ENCODE measurements at regions not wholly inside any gene's neighbourhood (a gene's known extent, or its start where the extent isn't known, plus 50 kb on each side); places are given as distances from the start of the nearest gene placed in this dataset.

DNA sequence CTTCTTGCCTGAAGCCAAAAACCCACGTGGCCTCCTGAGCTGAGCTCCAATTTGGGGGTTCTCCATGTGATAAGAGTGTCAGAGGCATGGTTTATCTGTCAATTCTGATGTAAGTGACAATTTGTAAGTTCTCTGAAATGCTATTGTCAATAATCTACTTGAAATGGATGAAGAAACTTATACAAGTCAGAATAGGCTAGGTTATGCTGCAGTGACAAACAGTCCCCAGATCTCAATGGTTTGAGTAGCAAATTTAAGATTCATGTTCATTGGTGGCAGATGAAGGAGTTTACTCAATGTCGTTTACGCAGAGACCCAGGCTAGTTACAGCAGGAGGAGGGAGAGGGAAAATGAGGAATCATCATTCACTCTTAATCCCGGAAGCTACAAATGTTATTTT, 352.4 kb downstream of the KIF16B start:
- no peak for DNase-seq (ENCODE audit: low spot score)

DNA sequence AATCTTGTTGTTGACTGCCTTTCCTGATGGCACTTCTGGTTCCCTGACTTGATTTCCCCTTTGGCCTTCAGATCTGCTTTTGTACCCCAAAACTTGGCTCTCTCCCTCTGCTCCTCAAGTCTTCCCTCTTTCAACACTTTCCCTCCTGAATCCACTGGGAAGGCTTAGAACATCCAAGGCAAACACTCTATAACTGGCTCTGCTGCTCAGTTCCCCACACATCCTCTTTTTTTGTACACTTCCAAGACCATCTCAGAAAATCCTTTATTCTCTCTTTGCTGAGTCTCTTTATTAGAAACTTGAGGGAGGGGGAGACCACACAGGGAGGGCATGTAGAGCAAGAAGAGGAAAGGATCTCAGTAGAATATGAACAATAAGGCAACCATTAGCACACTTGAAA, 354.1 kb downstream of the KIF16B start:
- no peak for DNase-seq (ENCODE audit: low spot score)

DNA sequence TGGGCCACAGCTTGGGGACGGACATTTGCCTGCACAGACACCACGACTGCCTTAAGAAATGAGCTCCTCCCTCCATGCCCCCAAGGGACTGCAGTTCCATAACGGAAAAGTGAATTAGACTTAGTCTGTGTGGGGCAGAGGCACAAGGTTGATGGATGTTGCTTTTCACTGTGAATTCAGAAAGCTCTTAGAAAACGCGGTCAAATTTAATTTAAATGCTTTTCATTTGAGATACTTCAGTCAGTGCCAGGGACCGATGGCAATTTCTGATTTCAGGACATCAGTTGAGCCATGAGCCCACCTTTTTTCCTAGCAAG, 356.4 kb downstream of the KIF16B start:
- DNase-seq (ENCODE audit: low spot score) = no peak

DNA sequence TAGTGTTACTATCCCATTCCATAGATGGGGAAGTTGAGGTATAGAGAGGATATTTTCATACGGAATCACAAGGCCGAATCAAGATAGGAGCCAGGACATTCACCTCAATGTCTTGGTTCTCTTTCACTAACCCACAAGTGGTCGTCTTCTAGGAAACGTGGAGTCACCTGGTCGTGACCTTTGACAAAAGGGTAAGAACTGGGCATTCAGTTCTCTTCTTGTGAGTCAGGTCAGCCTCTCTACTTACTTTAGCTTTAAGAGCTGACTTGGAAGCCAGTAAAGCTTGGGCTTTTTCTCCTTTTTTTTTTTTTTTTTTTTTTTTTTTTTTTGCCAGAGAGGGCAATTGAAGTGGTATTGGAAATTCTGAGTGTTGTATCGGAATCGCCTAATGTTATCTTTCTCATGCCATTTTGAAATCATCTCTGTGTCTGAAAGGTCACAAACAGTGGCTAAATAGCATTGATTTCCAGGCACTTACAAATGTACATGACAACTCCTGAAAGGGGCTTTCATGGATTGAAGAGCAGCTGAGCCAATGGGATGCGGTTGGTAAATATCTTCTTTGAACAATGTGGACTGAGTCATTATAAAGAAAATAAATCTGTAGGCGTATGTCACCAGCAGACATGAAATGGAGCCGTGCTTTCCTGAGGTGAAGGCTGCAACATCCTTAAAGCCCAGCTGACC, 356.9 kb downstream of the KIF16B start:
- no peak for DNase-seq (ENCODE audit: low spot score)

DNA sequence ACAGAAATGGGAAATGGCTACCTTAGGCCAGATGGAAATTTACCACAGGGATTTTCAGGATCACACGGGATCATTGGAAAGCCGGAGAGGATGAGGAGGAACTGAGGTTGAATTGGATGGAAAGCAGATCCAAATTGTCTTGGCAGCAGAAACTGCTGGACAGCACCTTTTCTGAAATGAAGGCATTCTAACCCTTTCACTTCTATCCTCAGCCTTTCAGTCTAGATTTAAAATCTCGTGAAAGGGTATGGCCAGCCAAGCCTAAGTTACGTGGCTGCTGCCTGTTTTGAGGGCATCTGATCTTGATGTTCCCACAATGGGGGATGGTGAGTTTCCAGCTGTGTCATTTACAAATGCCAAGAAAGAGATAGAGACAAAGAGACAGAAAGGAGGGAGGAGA, 358.2 kb downstream of the KIF16B start:
- DNase-seq (ENCODE audit: low spot score) = no peak

DNA sequence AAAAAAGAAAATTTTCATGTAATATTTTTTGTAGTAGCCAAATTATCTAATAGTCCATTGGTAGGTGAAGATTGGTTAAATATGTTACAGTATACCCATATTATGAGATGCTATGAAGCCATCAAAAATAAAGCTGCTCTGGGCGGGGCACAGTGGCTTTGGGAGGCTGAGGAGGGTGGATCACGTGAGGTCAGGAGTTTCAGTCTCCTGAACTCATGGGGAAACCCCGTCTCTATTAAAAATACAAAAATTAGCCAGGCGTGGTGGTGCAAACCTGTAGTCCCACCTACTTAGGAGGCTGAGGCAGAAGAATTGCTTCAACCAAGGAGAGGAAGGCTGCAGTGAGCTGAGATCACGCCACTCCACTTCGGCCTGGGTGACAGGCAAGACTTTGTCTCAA, 360.5 kb downstream of the KIF16B start:
- peak; percentile 5 for DNase-seq (ENCODE audit: low spot score)

DNA sequence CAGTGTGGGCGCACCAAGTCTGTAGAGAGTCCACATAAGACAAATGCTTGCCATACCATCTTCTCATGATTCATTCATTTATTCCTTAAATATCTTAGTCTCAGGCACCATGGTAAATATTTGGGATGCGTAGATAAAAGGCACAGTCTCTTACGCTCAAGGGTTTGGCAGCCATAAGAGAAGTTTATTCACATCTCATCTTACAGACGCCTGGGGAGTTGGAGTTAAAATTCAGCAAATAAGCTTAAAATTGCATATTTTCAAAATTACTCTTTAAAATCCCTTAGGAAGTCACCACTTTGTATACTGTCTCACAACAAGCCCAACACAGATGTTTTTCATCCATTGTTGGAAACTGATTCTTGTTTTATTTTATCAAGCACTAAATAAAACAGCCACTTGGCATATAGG, 363.3 kb downstream of the KIF16B start:
- no peak for DNase-seq (ENCODE audit: low spot score)

DNA sequence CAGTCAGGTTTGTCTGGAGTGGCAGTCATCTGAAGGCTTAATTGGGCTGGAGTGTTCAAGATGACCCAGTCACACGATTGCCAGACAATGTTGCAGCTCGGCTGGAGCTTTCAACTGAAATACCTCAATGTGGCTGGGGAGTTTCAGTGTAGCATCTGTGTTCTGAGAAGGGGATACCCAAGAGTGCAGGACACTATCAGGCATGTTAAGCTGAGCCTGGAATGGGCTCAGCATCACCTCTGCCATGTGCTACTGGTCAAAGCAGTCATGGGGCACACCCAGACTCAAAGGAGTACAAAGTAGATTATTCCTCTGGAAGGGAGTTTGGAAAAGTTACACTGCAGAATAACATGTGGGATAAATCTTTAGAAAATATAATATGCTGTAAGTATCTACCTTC, 363.9 kb downstream of the KIF16B start:
- DNase-seq (ENCODE audit: low spot score) = no peak

DNA sequence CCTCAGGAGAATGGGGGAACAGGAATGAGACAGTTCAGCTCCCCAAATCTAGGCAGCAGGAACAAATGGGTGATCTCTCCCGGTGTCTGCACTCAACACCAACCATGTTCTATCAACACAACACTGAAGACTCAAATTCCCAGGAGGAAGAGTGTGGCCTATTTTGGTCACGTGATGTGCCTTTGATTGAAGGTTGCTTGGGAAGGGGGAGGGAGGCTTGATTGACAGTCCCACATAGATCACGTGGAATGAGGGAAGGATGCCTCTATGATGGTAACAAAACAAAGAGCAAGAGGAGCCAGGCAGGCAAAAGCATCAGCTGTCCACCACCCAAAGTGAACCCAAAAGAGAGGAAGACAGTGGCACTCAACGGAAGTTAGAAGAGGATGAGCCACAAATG, 364.8 kb downstream of the KIF16B start:
- no peak for DNase-seq (ENCODE audit: low spot score)

DNA sequence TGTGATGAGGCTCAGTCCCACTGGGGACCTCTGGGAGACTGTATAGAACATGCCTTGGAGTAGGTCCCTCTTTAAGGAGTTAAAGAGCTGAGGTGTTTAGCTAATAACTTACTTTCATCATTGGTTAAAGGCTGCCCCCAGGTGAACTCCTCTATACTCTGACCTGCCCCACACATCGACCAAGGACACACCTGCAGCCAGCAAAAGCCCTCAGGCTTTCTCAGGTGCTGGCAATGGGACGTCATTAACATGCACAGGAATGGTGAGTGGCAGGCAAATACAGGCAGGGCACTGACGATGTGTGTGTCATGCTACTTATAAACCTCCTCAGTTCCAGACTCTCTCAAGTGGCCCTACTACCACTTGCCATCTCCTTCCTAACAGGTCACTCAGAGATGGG, 366.4 kb downstream of the KIF16B start:
- DNase-seq (ENCODE audit: low spot score) = no peak

DNA sequence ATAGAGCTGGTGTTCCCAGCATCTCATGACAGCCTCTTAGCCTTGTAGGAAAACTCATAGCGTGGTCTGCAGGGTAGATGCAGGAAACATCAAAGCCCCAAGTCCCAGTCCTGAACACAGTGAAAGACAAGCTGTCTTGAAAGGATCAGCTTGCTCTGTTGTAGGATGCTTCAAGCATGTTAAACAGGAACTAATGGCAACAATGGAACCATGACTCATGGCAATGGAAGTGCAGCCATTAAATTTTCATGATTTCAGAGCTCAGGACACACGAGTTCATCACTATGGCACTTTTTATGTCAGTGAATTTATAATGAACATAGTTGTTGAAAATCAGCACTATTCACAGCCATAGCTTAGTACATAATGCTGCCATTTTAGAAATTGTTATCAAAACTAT, 367.7 kb downstream of the KIF16B start:
- DNase-seq (ENCODE audit: low spot score) = no peak

DNA sequence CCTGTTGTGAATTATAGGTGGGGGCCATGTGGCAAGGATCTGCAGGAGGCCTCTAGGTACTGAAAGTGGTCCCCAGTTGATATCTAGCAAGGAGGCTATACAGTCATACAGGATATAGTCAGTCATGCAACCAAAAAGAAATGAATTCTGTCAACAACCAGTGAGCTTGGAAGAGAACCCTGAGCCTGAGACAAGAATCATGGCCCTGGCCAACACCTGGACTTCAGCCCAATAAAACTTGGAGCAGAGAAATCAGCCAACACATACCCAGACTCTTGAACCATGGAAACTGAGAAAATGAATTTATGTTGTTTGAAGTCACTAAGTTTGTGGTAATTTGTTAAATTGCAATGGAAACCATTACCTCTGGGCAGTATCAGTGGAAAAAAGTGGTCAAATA, 370.2 kb downstream of the KIF16B start:
- no peak for DNase-seq (ENCODE audit: low spot score)

DNA sequence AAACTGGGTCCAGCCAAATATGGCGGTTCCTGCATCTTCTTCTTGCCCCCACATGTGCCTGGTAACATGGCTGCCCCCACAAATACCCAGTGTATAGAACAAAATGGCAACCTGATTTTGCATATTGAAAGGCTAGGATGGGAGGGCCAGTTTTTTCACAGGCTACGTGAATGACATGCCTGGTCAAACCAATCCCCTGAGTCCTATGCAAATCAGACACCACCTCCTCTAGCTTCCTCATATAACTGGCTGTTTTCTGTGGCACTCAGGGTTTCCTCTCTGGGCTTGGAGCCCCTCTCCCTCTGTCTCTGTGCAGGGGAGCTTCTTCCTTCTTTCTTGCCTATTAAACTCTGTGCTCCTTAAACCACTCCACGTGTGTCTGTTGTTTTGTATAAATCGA, 372.1 kb downstream of the KIF16B start:
- no peak for DNase-seq (ENCODE audit: low spot score)

DNA sequence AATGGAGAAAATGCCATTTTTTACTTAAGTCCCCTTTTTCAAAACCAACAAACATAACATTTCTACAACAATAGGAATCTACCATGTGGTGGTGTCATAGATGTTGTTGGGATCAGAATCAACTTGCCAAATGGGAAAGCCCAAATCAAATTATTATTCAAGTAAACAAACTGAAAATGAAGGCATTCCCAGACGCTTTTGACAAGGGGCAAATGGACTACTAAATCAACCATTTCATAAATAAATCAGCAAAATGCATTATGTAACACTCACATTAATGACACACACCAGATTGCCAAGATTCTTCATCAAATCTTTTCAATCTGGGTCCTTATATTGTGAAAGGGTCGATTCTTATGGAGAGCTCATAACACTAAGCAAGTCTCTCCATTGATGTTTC, 375.6 kb downstream of the KIF16B start:
- no peak for DNase-seq (ENCODE audit: low spot score)

DNA sequence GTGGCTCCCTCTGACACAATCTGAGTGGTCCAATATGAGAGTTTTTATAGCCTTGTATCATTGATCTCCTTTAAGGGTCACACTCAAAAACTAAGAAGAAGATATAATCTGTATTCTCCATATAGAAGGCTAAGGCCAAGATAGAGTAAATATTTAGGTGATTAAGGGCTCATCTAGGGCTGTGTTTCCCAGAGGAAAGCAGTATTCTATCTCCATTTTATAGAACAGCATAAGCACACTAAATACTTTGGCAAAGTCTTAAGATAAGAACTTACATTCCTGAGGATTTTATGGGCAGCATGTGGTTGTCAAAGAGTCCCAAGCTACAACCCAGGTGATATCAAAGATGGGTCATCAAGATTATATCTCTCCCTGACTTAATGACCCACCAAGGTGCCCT, 377.6 kb downstream of the KIF16B start:
- DNase-seq (ENCODE audit: low spot score) = no peak

DNA sequence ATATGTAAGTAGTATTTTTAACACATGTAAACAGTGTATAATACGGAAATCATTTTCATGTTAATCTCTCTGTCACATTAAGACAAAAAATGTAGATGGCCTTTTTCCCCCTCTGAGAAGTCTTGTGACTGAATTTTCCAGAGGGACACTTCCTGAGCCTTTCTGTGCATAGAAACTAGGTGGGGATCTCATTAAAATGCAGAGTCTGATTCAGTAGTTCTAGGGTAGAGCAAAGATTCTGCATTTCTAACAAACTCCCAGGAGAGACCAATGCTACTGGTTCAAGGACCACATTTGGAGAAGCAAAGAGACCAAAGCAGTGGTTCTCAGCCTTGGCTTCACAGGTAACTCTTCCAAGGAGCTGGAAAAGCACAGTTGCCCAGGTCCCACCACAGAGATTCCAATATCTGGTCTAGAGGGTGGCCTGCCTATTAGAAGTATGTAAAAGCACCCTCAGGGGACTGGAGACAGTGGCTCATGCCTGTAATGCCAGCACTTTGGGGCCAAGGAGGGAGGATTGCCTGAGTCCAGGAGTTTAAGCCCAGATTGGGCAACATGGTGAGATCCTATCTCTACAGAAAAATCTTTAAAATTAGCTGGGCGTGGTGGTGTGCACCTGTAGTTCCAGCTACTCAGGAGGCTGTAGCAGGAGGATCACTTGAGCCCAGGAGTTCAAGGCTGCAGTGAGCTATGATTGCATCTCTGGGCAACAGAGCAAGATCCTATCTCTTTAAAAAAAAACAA, 378.5 kb downstream of the KIF16B start:
- DNase-seq (ENCODE audit: low spot score) = no peak

DNA sequence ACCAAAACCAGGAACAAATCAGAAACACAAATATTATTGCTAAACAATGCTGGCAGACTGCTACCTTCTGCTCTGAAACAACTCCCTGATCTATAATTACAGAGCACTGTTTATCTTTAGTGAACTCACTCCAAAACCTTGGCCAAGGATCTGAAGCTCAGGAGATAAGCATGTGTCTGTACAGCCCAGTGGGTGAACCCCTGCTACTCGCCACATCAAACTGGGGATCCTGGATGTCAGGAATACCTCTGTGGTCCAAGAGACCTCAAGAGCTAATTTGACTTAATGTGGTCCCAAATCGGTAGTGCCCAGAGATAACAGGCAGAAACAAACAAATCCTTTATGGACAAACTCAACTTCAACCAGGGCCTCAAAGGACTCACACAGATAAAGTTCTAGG, 381.8 kb downstream of the KIF16B start:
- no peak for DNase-seq (ENCODE audit: low spot score)

DNA sequence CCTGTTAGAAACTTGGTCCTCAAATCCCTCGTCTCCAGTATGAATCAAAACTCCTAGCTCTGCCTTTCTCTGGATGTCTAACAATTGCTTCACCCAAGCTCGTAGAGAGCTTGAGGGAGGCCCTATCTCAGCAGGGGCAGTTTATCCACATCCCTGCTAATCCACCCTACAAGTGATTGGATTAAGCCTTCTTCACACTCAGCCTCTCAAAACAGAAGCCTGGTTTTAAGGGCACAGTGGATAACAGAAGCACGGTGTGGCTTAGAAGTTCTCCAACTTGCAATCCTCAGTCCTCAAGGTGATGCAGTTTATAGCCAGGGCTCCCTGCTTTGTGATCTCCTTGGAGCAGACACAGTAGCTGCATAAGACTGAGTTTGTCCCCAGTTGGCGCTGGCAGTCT, 383.9 kb downstream of the KIF16B start:
- DNase-seq (ENCODE audit: low spot score) = no peak

DNA sequence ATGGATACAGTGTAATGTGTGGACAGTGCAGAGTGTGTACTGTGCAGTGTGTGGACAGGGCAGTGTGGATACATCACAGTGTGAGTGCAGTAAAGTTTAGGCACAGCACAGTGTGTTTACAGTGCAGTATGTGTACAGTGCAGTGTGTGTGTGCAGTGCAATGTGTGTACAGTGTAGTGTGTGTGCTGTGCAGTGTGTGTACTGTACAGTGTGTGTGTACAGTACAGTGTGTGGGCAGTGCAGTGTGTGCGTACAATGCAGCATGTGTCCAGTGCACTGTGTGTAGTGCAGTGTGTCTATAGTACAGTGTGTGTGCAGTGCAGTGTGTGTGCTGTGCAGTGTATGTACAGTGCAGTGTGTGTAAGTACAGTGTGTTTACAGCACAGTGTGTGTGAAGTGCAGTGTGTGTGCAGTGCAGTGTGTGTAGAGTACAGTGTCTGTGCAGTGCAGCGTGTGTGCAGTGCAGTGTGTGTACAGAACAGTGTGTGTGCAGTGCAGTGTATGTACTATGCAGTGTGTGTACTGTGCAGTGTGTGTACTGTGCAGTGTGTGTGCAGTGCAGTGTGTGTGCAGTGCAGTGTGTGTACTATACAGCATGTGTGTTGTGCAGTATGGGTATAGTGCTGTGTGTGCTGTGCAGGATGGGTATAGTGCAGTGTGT, 385.2 kb downstream of the KIF16B start:
- no peak for DNase-seq (ENCODE audit: low spot score)

DNA sequence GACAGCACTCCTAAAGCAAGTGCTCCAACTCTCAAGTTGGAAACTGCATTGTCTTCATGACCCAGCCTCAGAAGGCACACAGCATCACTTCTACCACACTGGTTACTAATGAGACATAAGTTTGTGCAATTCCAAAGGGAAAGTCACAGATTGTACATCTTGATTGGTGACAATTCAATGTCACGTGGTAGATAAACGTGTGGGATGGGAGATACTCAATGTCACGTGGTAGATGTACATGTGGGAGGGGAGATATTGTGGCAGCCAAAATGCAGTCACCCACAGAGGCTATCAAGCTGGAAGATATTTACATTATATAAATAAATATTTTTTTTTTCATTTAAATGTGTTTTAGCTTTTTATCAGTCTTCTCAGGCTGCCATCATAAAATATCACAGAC, 393.3 kb downstream of the KIF16B start:
- DNase-seq (ENCODE audit: low spot score) = no peak

DNA sequence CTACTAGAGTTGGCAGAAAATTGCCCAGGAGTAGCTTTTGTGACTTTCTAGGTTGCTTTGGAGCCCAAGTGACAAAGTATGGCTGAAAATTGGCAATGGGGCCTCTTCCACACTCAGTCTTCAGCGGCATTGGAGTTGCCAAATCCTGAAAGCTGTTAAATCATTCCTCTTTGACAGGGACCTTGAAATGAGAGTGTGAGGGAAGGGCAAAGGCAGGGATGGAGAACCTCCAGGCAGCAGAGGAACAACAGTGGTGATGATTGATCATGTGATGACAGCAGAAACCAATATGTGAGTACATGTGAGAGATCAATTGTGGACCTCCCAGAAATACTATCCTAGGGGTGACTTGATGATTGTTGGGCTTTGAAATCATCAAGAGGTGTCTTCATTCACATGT, 393.9 kb downstream of the KIF16B start:
- no peak for DNase-seq (ENCODE audit: low spot score)

DNA sequence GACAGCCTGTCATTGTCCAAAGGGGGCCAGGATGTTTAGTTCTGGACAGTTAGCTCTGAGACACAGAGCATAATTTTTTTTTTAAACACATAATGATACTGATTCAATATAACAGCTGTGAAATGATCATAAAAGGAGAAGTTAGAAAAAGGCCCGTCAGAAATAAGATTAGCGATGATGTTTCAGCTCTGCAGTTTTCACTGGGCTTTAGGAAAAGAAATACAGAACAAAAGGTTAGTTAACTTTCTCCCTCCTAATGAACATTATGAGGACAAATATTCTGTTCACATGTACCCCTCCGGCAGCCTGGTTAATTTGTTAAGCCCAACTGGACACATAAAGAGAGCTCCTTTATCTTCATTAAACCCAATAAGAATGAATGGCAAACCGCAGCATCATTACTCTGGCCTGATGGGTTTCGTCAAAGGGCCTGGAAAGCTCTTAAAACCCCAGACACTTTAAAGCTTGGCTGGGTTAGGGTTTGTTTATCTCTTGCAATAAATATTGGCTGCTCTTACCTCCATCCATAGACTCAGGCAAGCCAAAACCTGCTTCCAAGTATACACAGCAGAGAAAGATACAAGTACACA, 394.6 kb downstream of the KIF16B start:
- DNase-seq (ENCODE audit: low spot score) = no peak

DNA sequence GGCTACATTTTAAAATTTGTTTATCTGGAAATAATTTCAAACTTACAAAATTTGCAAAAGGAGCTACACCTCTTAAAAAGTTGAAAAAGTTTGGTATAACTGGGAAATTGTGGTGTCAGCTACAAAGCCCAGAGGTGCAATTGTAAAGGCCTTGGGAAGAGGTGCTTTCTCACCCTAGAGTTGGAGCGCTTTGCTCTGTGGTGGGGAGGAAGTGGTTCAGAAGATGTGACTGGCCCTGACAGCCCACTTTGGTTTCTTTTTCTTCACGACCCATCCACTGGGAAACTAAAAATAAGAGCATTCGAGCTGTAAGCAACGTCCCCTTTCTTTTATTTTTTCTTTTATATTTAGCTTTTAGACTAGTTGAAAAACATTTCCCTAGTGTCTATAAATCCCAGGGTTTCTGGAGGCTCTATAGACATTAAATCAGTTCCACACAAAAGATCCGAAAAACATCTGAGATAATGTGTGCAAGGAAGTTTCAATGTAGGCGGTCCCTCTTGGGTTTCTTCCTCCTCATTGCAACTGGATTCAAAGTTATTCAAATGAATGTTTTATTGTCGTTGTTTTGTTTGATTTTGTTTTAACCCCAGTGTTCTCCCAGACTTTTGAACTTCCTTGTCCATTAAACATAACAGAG, 397.8 kb downstream of the KIF16B start:
- DNase-seq (ENCODE audit: low spot score) = no peak

All from germinal center (tissue), 1 donor.